ENCODE measurements at regions not wholly inside any gene's neighbourhood (a gene's known extent, or its start where the extent isn't known, plus 50 kb on each side); places are given as distances from the start of the nearest gene placed in this dataset.
"Not testable (repeated sequence)": the region's sequence is repeated elsewhere in the genome, so short reads cannot be mapped to it uniquely, and the experiment has no call there.

GRCh38 chr21:10346249-10346648 lies 175.1 kb upstream of the TPTE start:
- DNase-seq; H3K27ac ChIP-seq; intact Hi-C loops (cut with DNase I); H3K36me3 ChIP-seq (replicated peaks in 1 of 2; ENCODE audit: insufficient read depth in 1 of 2, low read depth in 2 of 2); H3K27me3 ChIP-seq; H3K4me3 ChIP-seq; ATAC-seq; H3K4me1 ChIP-seq: not testable (repeated sequence)
- 48 to 52% methylated on average over 4 of the region's 5 CpGs for WGBS, 2 donors
- H3K9me3 ChIP-seq: peaks cover 0 to 32% (median 0%) of the 10 kb centered on the region in 3 donors

GRCh38 chr21:10346933-10347615 lies 174.3 kb upstream of the TPTE start:
- peaks cover 0 to 32% (median 0%) of the 10 kb centered on the region in 3 donors for H3K9me3 ChIP-seq
- intact Hi-C loops (cut with DNase I): not testable (repeated sequence)

DNA sequence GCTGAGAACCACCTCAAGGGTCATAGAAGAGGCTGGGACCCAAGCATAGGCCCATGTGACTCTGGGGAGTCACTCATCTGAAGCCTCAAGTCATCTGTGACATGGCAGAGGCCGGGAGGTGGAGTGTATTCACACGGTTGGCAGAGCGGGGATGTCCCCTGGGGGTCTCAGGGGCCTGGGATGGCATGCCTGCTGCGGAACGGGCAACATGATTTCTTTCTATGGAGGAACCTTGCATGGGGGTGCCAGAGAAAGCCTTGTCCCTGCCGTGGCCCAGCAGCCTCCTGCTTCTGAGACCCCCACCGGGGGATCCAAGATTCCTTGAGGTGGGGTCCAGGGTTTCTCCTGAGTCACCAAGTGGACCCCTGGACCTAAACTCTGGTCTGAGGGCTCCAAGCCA lies 173.7 kb upstream of the TPTE start:
- peaks cover 0 to 32% (median 0%) of the 10 kb centered on the region in 3 donors for H3K9me3 ChIP-seq
- DNase-seq; intact Hi-C loops (cut with DNase I); H3K4me1 ChIP-seq; H3K27ac ChIP-seq; H3K4me3 ChIP-seq; H3K27me3 ChIP-seq; H3K36me3 ChIP-seq (replicated peaks in 1 of 2; ENCODE audit: insufficient read depth in 1 of 2, low read depth in 2 of 2): not testable (repeated sequence)
- peak; percentile 16 for ATAC-seq
- WGBS, 2 donors: 58 to 59% methylated on average over 7 of the region's 7 CpGs

More at GRCh38 chr21:10346933-10347615, 174.3 kb upstream of the TPTE start:
- H3K27me3 ChIP-seq; H3K36me3 ChIP-seq (replicated peaks in 1 of 2; ENCODE audit: insufficient read depth in 1 of 2, low read depth in 2 of 2); H3K27ac ChIP-seq; H3K4me1 ChIP-seq; H3K4me3 ChIP-seq: not testable (repeated sequence)
- ATAC-seq (peak; percentile 20), DNase-seq (peak in 1 of 4 donors; percentile 25)
- 48 to 54% methylated on average over 3 of the region's 3 CpGs for WGBS, 2 donors

DNA sequence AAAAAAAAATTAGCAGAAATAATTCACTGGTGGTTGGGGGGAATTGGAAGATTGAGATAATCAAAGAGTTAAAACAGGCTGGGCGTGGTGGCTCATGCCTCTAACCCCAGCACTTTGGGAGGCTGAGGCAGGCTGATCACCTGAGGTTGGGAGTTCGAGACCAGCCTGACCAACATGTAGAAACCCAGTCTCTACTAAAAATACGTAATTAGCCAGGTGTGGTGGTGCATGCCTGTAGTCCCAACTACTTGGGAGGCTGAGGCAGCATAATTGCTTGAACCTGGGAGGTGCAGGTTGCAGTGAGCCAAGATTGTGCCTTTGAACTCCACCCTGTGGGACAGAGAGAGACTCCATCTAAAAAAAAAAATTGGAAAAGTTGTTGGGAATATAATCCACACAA lies 173.2 kb upstream of the TPTE start:
- H3K4me3 ChIP-seq; H3K4me1 ChIP-seq; intact Hi-C loops (cut with DNase I); H3K27me3 ChIP-seq; H3K27ac ChIP-seq; DNase-seq; ATAC-seq; H3K36me3 ChIP-seq (replicated peaks in 1 of 2; ENCODE audit: insufficient read depth in 1 of 2, low read depth in 2 of 2): not testable (repeated sequence)
- 33 to 35% methylated on average over 3 of the region's 3 CpGs for WGBS, 2 donors
- peaks cover 0 to 31% (median 0%) of the 10 kb centered on the region in 3 donors for H3K9me3 ChIP-seq

- H3K4me3 ChIP-seq; intact Hi-C loops (cut with DNase I); H3K36me3 ChIP-seq (replicated peaks in 1 of 2; ENCODE audit: insufficient read depth in 1 of 2, low read depth in 2 of 2); H3K27me3 ChIP-seq; H3K27ac ChIP-seq; DNase-seq; H3K4me1 ChIP-seq: not testable (repeated sequence)
- peaks cover 0 to 18% (median 0%) of the 10 kb centered on the region in 3 donors for H3K9me3 ChIP-seq
- peak; percentile 12 for ATAC-seq
- 19 to 24% methylated on average over 5 of the region's 5 CpGs for WGBS, 2 donors
Observed at GRCh38 chr21:10354851-10355578, 166.4 kb upstream of the TPTE start.

DNA sequence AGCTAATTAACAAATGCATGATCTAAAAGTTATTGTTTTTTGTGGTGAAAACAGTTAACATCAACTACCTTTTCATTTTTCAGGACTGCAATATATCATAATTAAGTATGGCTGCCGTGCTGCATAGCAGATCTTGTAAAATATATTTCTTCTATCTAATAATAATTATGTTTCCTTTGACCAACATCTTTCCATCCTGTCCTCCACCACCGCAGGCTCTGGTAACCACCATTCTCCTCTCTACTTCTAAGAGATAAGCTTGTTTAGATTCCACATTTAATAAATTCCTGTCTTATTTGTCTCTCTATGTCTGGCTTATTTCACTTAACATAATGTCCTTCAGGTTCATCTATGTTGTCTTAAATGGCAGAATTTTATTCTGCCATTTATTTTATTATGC lies 162.3 kb upstream of the TPTE start:
- DNase-seq; intact Hi-C loops (cut with DNase I); ATAC-seq; H3K4me1 ChIP-seq; H3K27me3 ChIP-seq; H3K27ac ChIP-seq; H3K36me3 ChIP-seq (replicated peaks in 1 of 2; ENCODE audit: insufficient read depth in 1 of 2, low read depth in 2 of 2); H3K4me3 ChIP-seq: not testable (repeated sequence)
- 52 to 54% methylated on average over 2 of the region's 2 CpGs for WGBS, 2 donors
- H3K9me3 ChIP-seq: peaks cover 0 to 11% (median 5%) of the 10 kb centered on the region in 3 donors

- H3K4me1 ChIP-seq; ATAC-seq; H3K36me3 ChIP-seq (replicated peaks in 1 of 2; ENCODE audit: insufficient read depth in 1 of 2, low read depth in 2 of 2); intact Hi-C loops (cut with DNase I); H3K9me3 ChIP-seq; DNase-seq; H3K4me3 ChIP-seq; H3K27ac ChIP-seq; H3K27me3 ChIP-seq: not testable (repeated sequence)
- 29 to 34% methylated on average over 4 of the region's 4 CpGs for WGBS, 2 donors
Observed at GRCh38 chr21:10359911-10360310, 161.5 kb upstream of the TPTE start.

GRCh38 chr21:10361214-10361736 lies 160.1 kb upstream of the TPTE start:
- intact Hi-C loops (cut with DNase I); H3K9me3 ChIP-seq; ATAC-seq; H3K27me3 ChIP-seq; DNase-seq; H3K4me1 ChIP-seq; H3K27ac ChIP-seq; H3K4me3 ChIP-seq; H3K36me3 ChIP-seq (replicated peaks in 1 of 2; ENCODE audit: insufficient read depth in 1 of 2, low read depth in 2 of 2): not testable (repeated sequence)
- WGBS, 2 donors: 24 to 33% methylated on average over 2 to 3 of the region's 3 CpGs

GRCh38 chr21:10362816-10363215 lies 158.6 kb upstream of the TPTE start:
- H3K4me1 ChIP-seq; H3K27me3 ChIP-seq; H3K27ac ChIP-seq; ATAC-seq; H3K36me3 ChIP-seq (replicated peaks in 1 of 2; ENCODE audit: insufficient read depth in 1 of 2, low read depth in 2 of 2); DNase-seq; H3K9me3 ChIP-seq; intact Hi-C loops (cut with DNase I); H3K4me3 ChIP-seq: not testable (repeated sequence)
- WGBS, 2 donors: 40 to 48% methylated on average over 9 of the region's 9 CpGs

GRCh38 chr21:10363321-10363720 lies 158.1 kb upstream of the TPTE start:
- DNase-seq; H3K4me1 ChIP-seq; H3K9me3 ChIP-seq; H3K27me3 ChIP-seq; H3K27ac ChIP-seq; H3K36me3 ChIP-seq (replicated peaks in 1 of 2; ENCODE audit: insufficient read depth in 1 of 2, low read depth in 2 of 2); H3K4me3 ChIP-seq; intact Hi-C loops (cut with DNase I); ATAC-seq: not testable (repeated sequence)

GRCh38 chr21:10366210-10366609 lies 155.2 kb upstream of the TPTE start:
- H3K4me3 ChIP-seq; H3K27me3 ChIP-seq; ATAC-seq; H3K36me3 ChIP-seq (replicated peaks in 1 of 2; ENCODE audit: insufficient read depth in 1 of 2, low read depth in 2 of 2); H3K9me3 ChIP-seq; intact Hi-C loops (cut with DNase I); H3K4me1 ChIP-seq; H3K27ac ChIP-seq; DNase-seq: not testable (repeated sequence)
- WGBS, 2 donors: 30 to 35% methylated on average over 7 to 8 of the region's 11 CpGs

DNA sequence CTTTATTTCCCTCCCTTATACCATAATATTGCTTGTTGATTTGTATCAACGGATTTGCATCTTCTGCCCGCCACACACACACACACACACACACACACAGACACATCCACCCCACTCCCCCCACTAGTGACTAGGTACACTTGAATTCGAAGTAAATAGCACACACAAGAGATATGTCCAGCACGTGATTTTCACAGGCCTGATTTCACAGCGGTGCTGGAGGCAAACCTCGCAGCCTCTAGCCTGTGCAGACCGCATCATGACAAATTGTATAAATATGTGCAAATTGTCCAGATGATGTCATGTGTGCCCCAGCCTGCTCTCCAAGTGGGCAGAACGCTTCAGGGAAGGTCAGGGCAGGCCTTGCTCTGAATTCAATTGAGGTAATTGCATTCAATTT lies 153.8 kb upstream of the TPTE start:
- H3K4me3 ChIP-seq; H3K4me1 ChIP-seq; ATAC-seq; H3K27me3 ChIP-seq; H3K9me3 ChIP-seq; H3K36me3 ChIP-seq (replicated peaks in 1 of 2; ENCODE audit: insufficient read depth in 1 of 2, low read depth in 2 of 2); H3K27ac ChIP-seq; DNase-seq; intact Hi-C loops (cut with DNase I): not testable (repeated sequence)
- WGBS, 2 donors: 44 to 57% methylated on average over 7 of the region's 8 CpGs

All from body of pancreas (tissue), 4 donors.